Skeletal muscle tissue (tissue), 3 donors: ENCODE measurements at regions not wholly inside any gene's neighbourhood (a gene's known extent, or its start where the extent isn't known, plus 50 kb on each side); places are given as distances from the start of the nearest gene placed in this dataset.
"Not testable (repeated sequence)": the region's sequence is repeated elsewhere in the genome, so short reads cannot be mapped to it uniquely, and the experiment has no call there.

Source experiments
- H3K27ac ChIP-seq: one replicate; pipeline ENCODE4 v1.7.0; 2013; ENCODE audit warnings: mild to moderate bottlenecking, low read depth, low read length, inconsistent platforms
- H3K27me3 ChIP-seq, 3 donors: one replicate each; pipeline ENCODE4 v1.7.0; 2013; ENCODE audit warnings: low read length in 3 of 3; ENCODE audit not compliant: control insufficient read depth in 3 of 3, insufficient read depth in 3 of 3
- H3K36me3 ChIP-seq, 3 donors: one replicate each; pipeline ENCODE4 v1.7.0; 2013; ENCODE audit warnings: low read length in 3 of 3; ENCODE audit not compliant: control insufficient read depth in 3 of 3, insufficient read depth in 3 of 3
- H3K4me1 ChIP-seq, 3 donors: one replicate each; pipeline ENCODE4 v1.7.0; 2013; ENCODE audit warnings: low read length in 3 of 3, mild to moderate bottlenecking in 3 of 3; ENCODE audit not compliant: control insufficient read depth in 3 of 3, insufficient read depth in 3 of 3
- H3K4me3 ChIP-seq, 3 donors: one replicate each; pipeline ENCODE4 v1.7.0; 2013; ENCODE audit warnings: low read length in 3 of 3
- H3K9ac ChIP-seq, 3 donors: one replicate each; pipeline ENCODE4 v1.7.0; 2013; ENCODE audit warnings: low read length in 3 of 3, mild to moderate bottlenecking in 3 of 3, moderate library complexity in 2 of 3, low read depth in 1 of 3
- H3K9me3 ChIP-seq, 3 donors: one replicate each; pipeline ENCODE4 v1.7.0; 2013; ENCODE audit warnings: low read length in 3 of 3; ENCODE audit not compliant: control insufficient read depth in 3 of 3
- donor health status: Osteomylitis.

- peaks cover 0 to 16% (median 15%) of the 10 kb centered on the region in 3 donors for H3K27me3 ChIP-seq
- peaks cover 0 to 6% (median 0%) of the 10 kb centered on the region in 3 donors for H3K9me3 ChIP-seq
- H3K4me3 ChIP-seq = no peak overlapping the region
- no peaks in the 10 kb centered on the region for H3K36me3 ChIP-seq
- H3K27ac ChIP-seq = no peak overlapping the region
- H3K9ac ChIP-seq = no peak overlapping the region
- H3K4me1 ChIP-seq = no peaks in the 10 kb centered on the region
These were observed 68.9 kb upstream of the RTL6 start for GRCh38 chr22:44566911-44567310.

GRCh38 chr22:44562651-44563050 lies 64.6 kb upstream of the RTL6 start:
- H3K4me1 ChIP-seq, H3K27me3 ChIP-seq, H3K36me3 ChIP-seq, H3K9me3 ChIP-seq, H3K27ac ChIP-seq, H3K9ac ChIP-seq, H3K4me3 ChIP-seq: not testable (repeated sequence)

- no peaks in the 10 kb centered on the region for H3K9me3 ChIP-seq
- H3K4me1 ChIP-seq = no peaks in the 10 kb centered on the region
- no peak overlapping the region for H3K9ac ChIP-seq
- H3K27ac ChIP-seq = no peak overlapping the region
- no peak overlapping the region for H3K4me3 ChIP-seq
- H3K27me3 ChIP-seq = peaks cover 0 to 9% (median 6%) of the 10 kb centered on the region in 3 donors
- H3K36me3 ChIP-seq = no peaks in the 10 kb centered on the region
These were observed 63.3 kb upstream of the RTL6 start for GRCh38 chr22:44561139-44561840.

- not testable (repeated sequence) for H3K36me3 ChIP-seq, H3K9me3 ChIP-seq, H3K4me1 ChIP-seq, H3K9ac ChIP-seq, H3K27ac ChIP-seq, H3K4me3 ChIP-seq
- peaks cover 6 to 26% (median 14%) of the 10 kb centered on the region in 3 donors for H3K27me3 ChIP-seq
These were observed 60.6 kb upstream of the RTL6 start for GRCh38 chr22:44558671-44559070.

- not testable (repeated sequence) for H3K4me3 ChIP-seq, H3K36me3 ChIP-seq, H3K27ac ChIP-seq, H3K4me1 ChIP-seq, H3K9ac ChIP-seq, H3K9me3 ChIP-seq
- H3K27me3 ChIP-seq = peaks cover 6 to 31% (median 14%) of the 10 kb centered on the region in 3 donors
These were observed 59.8 kb upstream of the RTL6 start for GRCh38 chr22:44557872-44558271.

GRCh38 chr22:44557064-44557748 lies 59.2 kb upstream of the RTL6 start:
- Histone ChIP-seq H3K27me3 (peaks cover 6 to 31% (median 14%) of the 10 kb centered on the region in 3 donors), H3K27ac (no peak overlapping the region), H3K4me3 (no peak overlapping the region), H3K9me3 (no peaks in the 10 kb centered on the region), H3K36me3 (no peaks in the 10 kb centered on the region), H3K9ac (no peak overlapping the region), H3K4me1 (no peaks in the 10 kb centered on the region)

GRCh38 chr22:44555597-44555996 lies 57.6 kb upstream of the RTL6 start:
- no peaks in the 10 kb centered on the region for H3K36me3 ChIP-seq
- H3K27ac ChIP-seq = no peak overlapping the region
- peaks cover 6 to 36% (median 14%) of the 10 kb centered on the region in 3 donors for H3K27me3 ChIP-seq
- H3K9ac ChIP-seq = no peak overlapping the region
- no peak overlapping the region for H3K4me3 ChIP-seq
- no peaks in the 10 kb centered on the region for H3K9me3 ChIP-seq
- peaks cover 4 to 7% (median 7%) of the 10 kb centered on the region in 3 donors for H3K4me1 ChIP-seq

- peaks cover 6 to 38% (median 14%) of the 10 kb centered on the region in 3 donors for H3K27me3 ChIP-seq
- H3K4me3 ChIP-seq = no peak overlapping the region
- H3K9ac ChIP-seq = no peak overlapping the region
- no peaks in the 10 kb centered on the region for H3K36me3 ChIP-seq
- no peak overlapping the region for H3K27ac ChIP-seq
- no peaks in the 10 kb centered on the region for H3K9me3 ChIP-seq
- peaks cover 6 to 9% (median 7%) of the 10 kb centered on the region in 3 donors for H3K4me1 ChIP-seq
These were observed 57.0 kb upstream of the RTL6 start for GRCh38 chr22:44555046-44555445.

GRCh38 chr22:44554411-44554810 lies 56.4 kb upstream of the RTL6 start:
- Histone ChIP-seq H3K36me3 (no peaks in the 10 kb centered on the region), H3K4me3 (no peak overlapping the region), H3K4me1 (peaks cover 6 to 9% (median 7%) of the 10 kb centered on the region in 3 donors), H3K9me3 (no peaks in the 10 kb centered on the region), H3K27ac (no peak overlapping the region), H3K27me3 (peaks cover 6 to 38% (median 14%) of the 10 kb centered on the region in 3 donors), H3K9ac (no peak overlapping the region)
